ENCODE measurements at regions not wholly inside any gene's neighbourhood (a gene's known extent, or its start where the extent isn't known, plus 50 kb on each side); places are given as distances from the start of the nearest gene placed in this dataset.

GRCh38 chrX:147565237-147565636, 346.5 kb upstream of the FMR1 start:
- CTCF ChIA-PET = no interaction called here
- Histone ChIP-seq H3K27ac (ENCODE audit: low read length) (no peak overlapping the region), H3K9me3 (ENCODE audit: control insufficient read depth, insufficient read depth, low read depth, low read length) (no peaks in the 10 kb centered on the region), H3K4me3 (ENCODE audit: low read depth in 2 of 2, low read length in 2 of 2) (no peak overlapping the region), H3K4me1 (ENCODE audit: control insufficient read depth, insufficient read depth, low read length) (no peaks in the 10 kb centered on the region), H3K36me3 (ENCODE audit: control insufficient read depth, insufficient read depth, low read length) (no peaks in the 10 kb centered on the region), H3K27me3 (ENCODE audit: control insufficient read depth, insufficient read depth, low read length) (no peaks in the 10 kb centered on the region)
- no TSS peak for BruUV-seq (replicated peaks)
- intact Hi-C loops (cut with micrococcal nuclease; ENCODE audit: unreplicated experiment) = no loop called here
- in situ Hi-C loops (cut with HindIII; ENCODE audit: low pct_unique_long_range_greater_than_20kb, low sequenced_read_pairs) = no loop called here
- POLR2A ChIA-PET = no interaction called here
- DNase-seq (ENCODE audit: low read depth, low spot score) = no peak
- TF ChIP-seq POLR2AphosphoS5 (IDR thresholded peaks at IDR 0.05; ENCODE audit: low read depth, low read length) (no peak), CTCF (IDR thresholded peaks at IDR 0.05) (no peak), TCF7L2 (IDR thresholded peaks at IDR 0.05; ENCODE audit: low read depth, low read length) (no peak), SIN3A (IDR thresholded peaks at IDR 0.05; ENCODE audit: borderline replicate concordance, insufficient read depth, low read depth, low read length) (no peak), REST (IDR thresholded peaks at IDR 0.05; ENCODE audit: insufficient read depth in 1 of 2, low read depth in 2 of 2, low read length in 1 of 2) (no peak)
- ATAC-seq = no peak

GRCh38 chrX:147570483-147570882, 341.2 kb upstream of the FMR1 start:
- TF ChIP-seq SIN3A (IDR thresholded peaks at IDR 0.05; ENCODE audit: borderline replicate concordance, insufficient read depth, low read depth, low read length) (no peak), CTCF (IDR thresholded peaks at IDR 0.05) (peak; percentile 22; the same call in 1 of the 2 replicates), POLR2AphosphoS5 (IDR thresholded peaks at IDR 0.05; ENCODE audit: low read depth, low read length) (no peak), TCF7L2 (IDR thresholded peaks at IDR 0.05; ENCODE audit: low read depth, low read length) (no peak), REST (IDR thresholded peaks at IDR 0.05; ENCODE audit: insufficient read depth in 1 of 2, low read depth in 2 of 2, low read length in 1 of 2) (no peak)
- no peak for DNase-seq (ENCODE audit: low read depth, low spot score)
- in situ Hi-C loops (cut with HindIII; ENCODE audit: low pct_unique_long_range_greater_than_20kb, low sequenced_read_pairs) = no loop called here
- Histone ChIP-seq H3K27ac (ENCODE audit: low read length) (no peak overlapping the region), H3K36me3 (ENCODE audit: control insufficient read depth, insufficient read depth, low read length) (no peaks in the 10 kb centered on the region), H3K4me1 (ENCODE audit: control insufficient read depth, insufficient read depth, low read length) (no peaks in the 10 kb centered on the region), H3K27me3 (ENCODE audit: control insufficient read depth, insufficient read depth, low read length) (no peaks in the 10 kb centered on the region), H3K4me3 (ENCODE audit: low read depth in 2 of 2, low read length in 2 of 2) (no peak overlapping the region), H3K9me3 (ENCODE audit: control insufficient read depth, insufficient read depth, low read depth, low read length) (no peaks in the 10 kb centered on the region)
- intact Hi-C loops (cut with micrococcal nuclease; ENCODE audit: unreplicated experiment) = no loop called here
- ChIA-PET POLR2A (no interaction called here), CTCF (no interaction called here)
- ATAC-seq = no peak
- no TSS peak for BruUV-seq (replicated peaks)

All from Panc1 (cell line).